NCI-H2107 (cell line): ENCODE measurements at regions not wholly inside any gene's neighbourhood (a gene's known extent, or its start where the extent isn't known, plus 50 kb on each side); places are given as distances from the start of the nearest gene placed in this dataset.

Source experiments
- DNase-seq: peaks from one replicate; lab custom pipeline; 2025; lab: John Stamatoyannopoulos, UW

DNA sequence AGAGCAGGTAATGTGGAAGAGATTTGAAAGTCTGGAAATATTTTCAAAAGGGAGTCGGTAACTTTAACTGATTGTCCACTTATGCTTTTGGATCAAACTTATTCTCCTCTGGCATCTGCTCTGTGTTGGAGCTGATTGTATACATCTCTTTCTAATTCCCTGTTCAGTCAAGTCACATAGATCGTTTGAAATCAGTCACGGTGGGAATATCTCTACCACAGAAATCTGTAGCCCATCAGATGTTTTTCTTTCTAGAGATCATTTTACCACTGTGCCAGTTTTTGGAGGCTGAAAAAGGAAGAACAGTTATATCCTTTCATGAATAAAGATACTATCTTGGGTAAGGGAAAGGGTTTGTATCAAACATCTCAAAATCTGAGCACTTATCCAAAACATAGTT lies 1853.3 kb downstream of the EFNA5 start:
- DNase-seq: no peak

DNA sequence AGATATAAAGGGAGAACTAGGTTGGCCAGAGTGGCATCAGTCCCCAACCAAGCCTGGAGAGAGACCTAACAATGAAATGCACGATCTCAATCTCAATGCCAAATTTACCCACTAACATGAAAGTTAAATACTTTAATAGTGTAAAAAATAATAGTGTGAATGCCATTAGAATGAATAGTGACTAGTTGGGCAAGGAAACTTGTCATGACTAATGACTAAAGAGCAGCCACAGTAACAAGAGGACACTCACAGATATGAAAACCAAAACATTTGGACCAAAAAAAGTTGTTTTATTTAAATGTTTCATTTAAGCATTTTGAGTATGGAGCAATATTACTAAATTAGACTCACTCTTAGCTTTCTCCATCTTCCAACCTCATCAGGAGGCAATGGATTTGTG lies 1853.8 kb downstream of the EFNA5 start:
- no peak for DNase-seq

DNA sequence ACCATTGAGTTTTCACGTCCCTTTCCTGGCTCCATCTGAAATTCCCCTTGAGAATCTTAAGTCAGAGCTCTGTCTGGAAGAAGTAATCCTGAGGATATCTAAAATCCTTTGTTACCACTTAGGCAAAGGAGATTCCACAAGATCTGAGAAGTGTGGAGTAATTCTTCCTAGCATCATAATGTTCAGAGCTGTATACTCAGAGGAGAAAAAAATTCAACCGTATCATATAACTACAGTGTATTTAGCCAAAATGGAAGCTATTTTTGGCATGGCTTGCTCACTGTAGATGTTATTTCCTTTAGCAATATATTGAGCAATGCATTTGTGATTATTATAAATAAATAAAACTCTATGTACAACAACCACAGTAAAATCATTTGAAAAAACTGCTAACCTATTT lies 1858.4 kb downstream of the EFNA5 start:
- DNase-seq: no peak

DNA sequence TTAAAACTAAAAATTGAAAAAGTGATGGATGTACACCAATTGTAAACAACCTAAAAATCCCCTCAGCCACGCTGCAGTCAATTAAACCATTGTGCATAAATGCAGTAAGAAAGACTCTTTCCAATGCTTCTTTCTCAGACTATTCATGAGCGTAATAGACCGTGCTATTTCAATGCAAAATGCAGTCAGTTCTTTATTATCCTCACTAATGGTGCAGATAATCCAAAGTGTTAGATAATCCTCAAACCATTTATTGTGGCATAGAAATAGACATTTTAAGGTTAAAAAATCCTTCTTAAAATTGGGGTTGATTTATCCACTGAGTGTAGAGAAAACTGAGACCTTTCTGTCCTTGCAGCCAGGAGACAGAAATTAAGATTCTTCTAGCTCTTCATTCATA lies 1862.8 kb downstream of the EFNA5 start:
- no peak for DNase-seq

GRCh38 chr5:105807290-105807689 lies 1863.4 kb downstream of the EFNA5 start:
- DNase-seq: no peak

- DNase-seq: no peak
Measured at GRCh38 chr5:105806596-105806995, 1864.1 kb downstream of the EFNA5 start.

GRCh38 chr5:105803431-105803830 lies 1867.3 kb downstream of the EFNA5 start:
- no peak for DNase-seq

- no peak for DNase-seq
Measured at GRCh38 chr5:105794578-105794977, 1876.2 kb downstream of the EFNA5 start.

DNA sequence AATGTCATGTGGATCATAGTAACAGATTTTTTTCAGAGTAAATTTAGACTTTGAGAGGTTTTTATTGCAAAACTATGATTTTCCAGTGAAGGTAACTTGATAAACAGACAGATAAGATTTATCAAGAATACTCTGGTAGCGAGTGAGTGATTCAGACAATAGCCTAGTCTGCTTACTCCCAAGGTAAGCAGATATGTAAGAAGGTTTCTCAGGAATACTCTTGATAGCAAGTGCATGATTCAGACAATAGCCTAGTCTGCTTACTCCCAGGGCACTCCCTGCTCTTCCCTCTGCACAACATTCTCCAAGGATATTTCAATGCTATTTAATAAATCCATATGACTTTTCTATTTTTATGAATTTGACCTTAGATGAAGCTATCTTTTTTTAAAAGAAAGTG lies 1881.5 kb downstream of the EFNA5 start:
- DNase-seq: no peak

- DNase-seq: no peak
Measured at GRCh38 chr5:105783811-105784210, 1886.9 kb downstream of the EFNA5 start.

GRCh38 chr5:105782501-105782900 lies 1888.2 kb downstream of the EFNA5 start:
- DNase-seq: no peak

DNA sequence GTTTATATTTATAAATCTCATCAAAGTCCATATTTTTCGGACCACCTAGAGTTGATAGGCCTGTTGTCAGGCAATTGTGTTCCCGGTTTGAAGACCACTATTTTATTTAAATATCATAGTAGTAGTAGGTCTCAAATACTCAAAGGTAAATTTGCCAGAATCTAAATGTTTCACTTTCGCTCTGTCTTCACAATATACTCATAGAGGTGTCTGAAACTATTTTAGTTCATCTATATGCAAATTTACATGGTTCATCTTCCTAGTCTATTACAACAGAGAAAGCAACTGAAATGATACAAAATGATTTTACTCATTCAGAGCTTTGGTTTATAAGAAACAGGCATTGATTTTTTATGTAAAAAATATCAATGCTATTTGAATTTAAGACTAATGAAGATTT lies 1897.5 kb downstream of the EFNA5 start:
- DNase-seq: no peak

- DNase-seq: no peak
Measured at GRCh38 chr5:105767267-105767666, 1903.5 kb downstream of the EFNA5 start.

GRCh38 chr5:105762728-105763127 lies 1908.0 kb downstream of the EFNA5 start:
- DNase-seq: no peak

DNA sequence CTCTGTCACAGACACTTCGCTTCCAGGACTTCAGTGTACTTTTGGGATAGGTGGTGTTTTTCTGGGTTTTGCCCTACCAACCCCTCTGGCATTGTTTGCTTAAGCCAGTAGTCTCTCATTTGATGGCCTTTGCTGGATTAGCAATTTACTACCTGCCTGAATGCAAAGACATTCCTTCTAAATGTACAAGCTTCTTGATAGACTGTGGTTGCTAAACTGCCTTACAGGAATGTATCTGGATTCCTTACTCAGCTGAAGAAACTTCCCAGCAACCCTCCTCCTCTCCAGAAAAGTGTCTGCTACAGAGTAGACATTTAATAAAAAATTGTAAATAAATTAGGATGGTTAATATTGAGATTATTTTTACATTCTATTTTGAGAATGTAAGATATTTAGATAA lies 1916.7 kb downstream of the EFNA5 start:
- no peak for DNase-seq

DNA sequence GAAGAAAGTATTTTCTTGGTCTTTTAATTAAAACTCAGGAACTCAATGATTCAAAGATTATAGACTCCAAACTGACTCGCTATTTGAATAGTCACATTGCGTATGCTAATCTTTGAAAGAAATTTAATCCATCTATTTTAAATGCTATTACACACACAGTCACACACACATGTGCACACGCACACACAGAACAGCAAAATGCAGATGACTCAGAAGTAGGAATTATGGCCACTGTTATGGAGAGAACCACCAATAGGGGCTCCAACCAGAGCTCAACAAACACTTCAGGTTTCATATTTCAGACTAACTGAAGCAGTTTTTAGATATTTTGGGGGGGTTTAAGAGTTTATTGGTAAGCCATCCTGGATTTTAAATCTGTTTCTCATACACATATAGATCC lies 1917.9 kb downstream of the EFNA5 start:
- no peak for DNase-seq

- no peak for DNase-seq
Measured at GRCh38 chr5:105751908-105752307, 1918.8 kb downstream of the EFNA5 start.

- no peak for DNase-seq
Measured at GRCh38 chr5:105745111-105745510, 1925.6 kb downstream of the EFNA5 start.

DNA sequence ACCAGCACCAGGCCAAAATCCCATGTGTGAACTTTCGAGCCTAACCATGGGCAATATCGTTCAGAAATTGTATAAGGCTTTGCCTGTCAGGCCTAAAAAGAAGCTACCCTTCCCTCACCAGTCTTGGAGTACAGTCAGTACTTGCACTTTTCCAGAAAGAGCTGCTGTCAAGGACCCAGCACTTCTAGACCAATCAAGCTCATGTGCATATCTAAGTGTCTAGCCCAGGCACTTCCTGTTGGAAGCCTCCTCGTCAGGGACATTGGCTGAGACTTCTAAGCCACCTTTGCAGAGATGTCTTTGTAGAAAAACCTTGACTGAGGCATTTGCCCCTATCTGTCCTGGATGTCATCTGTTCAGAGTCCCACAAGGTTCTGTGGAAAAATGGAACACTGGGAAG lies 1930.5 kb downstream of the EFNA5 start:
- DNase-seq: no peak

GRCh38 chr5:105739732-105740131 lies 1931.0 kb downstream of the EFNA5 start:
- DNase-seq: no peak

- no peak for DNase-seq
Measured at GRCh38 chr5:105735704-105736103, 1935.0 kb downstream of the EFNA5 start.

GRCh38 chr5:105730982-105731381 lies 1939.8 kb downstream of the EFNA5 start:
- no peak for DNase-seq

GRCh38 chr5:105726093-105726492 lies 1944.6 kb downstream of the EFNA5 start:
- DNase-seq: no peak

GRCh38 chr5:105708442-105708841 lies 1962.3 kb downstream of the EFNA5 start:
- no peak for DNase-seq

GRCh38 chr5:105702323-105702722 lies 1968.4 kb downstream of the EFNA5 start:
- no peak for DNase-seq
